Mesodermal cell (in vitro differentiated cells): ENCODE measurements at regions not wholly inside any gene's neighbourhood (a gene's known extent, or its start where the extent isn't known, plus 50 kb on each side); places are given as distances from the start of the nearest gene placed in this dataset.

Experiments used
- H3K27ac ChIP-seq: 2 replicates; pipeline ENCODE4 v1.7.0; 2013; ENCODE audit warnings: mild to moderate bottlenecking, low read depth, low read length, moderate library complexity; ENCODE audit not compliant: severe bottlenecking
- H3K36me3 ChIP-seq: 2 replicates; pipeline ENCODE4 v1.7.1; 2013; ENCODE audit warnings: mild to moderate bottlenecking, low read length, moderate library complexity; ENCODE audit not compliant: control insufficient read depth, insufficient read depth
- H3K4me1 ChIP-seq: one replicate; pipeline ENCODE4 v1.7.1; 2013; ENCODE audit warnings: mild to moderate bottlenecking, low read length; ENCODE audit not compliant: insufficient read depth, control insufficient read depth, poor library complexity, severe bottlenecking
- H3K4me3 ChIP-seq: 2 replicates; pipeline ENCODE4 v1.7.0; 2013; ENCODE audit warnings: low read length, control low read depth, mild to moderate bottlenecking; ENCODE audit not compliant: insufficient read depth, poor library complexity, severe bottlenecking; ENCODE audit errors: extremely low read depth
- H3K9me3 ChIP-seq: 2 replicates; pipeline ENCODE4 v1.7.1; 2013; ENCODE audit warnings: mild to moderate bottlenecking, low read length, moderate library complexity; ENCODE audit not compliant: control insufficient read depth
- WGBS, 2 experiments: methylation state at CpG; one replicate each; pipeline ENCODE4 v1.1.5; 2013; ENCODE audit warnings: missing lambda C conversion rate in 2 of 2; ENCODE audit not compliant: insufficient coverage in 2 of 2; 5-methylcytosine and 5-hydroxymethylcytosine counted together

GRCh38 chr1:25055961-25056360 is 125.9 kb upstream of the RUNX3 start:
- H3K4me3 ChIP-seq, result no peak overlapping the region
- H3K27ac ChIP-seq, result no peak overlapping the region
- H3K9me3 ChIP-seq, result no peaks in the 10 kb centered on the region
- H3K36me3 ChIP-seq, result no peaks in the 10 kb centered on the region
- H3K4me1 ChIP-seq, result no peaks in the 10 kb centered on the region
- WGBS, 2 experiments, result 85 to 91% methylated on average over 4 to 5 of the region's 5 CpGs

- no peak overlapping the region for H3K4me3 ChIP-seq
Observed at GRCh38 chr1:25055324-25055780, 125.3 kb upstream of the RUNX3 start.

GRCh38 chr1:25054526-25055323 is 124.6 kb upstream of the RUNX3 start:
- WGBS, 2 experiments, result 72 to 73% methylated on average over 11 to 14 of the region's 15 CpGs
- Histone ChIP-seq H3K36me3 (no peaks in the 10 kb centered on the region), H3K4me3 (no peak overlapping the region), H3K4me1 (no peaks in the 10 kb centered on the region), H3K9me3 (no peaks in the 10 kb centered on the region), H3K27ac (no peak overlapping the region)

More at GRCh38 chr1:25055324-25055780, 125.3 kb upstream of the RUNX3 start:
- Histone ChIP-seq H3K27ac (no peak overlapping the region), H3K9me3 (no peaks in the 10 kb centered on the region), H3K36me3 (no peaks in the 10 kb centered on the region), H3K4me1 (no peaks in the 10 kb centered on the region)
- WGBS, 2 experiments, result 74 to 88% methylated on average over 7 to 8 of the region's 13 CpGs

- WGBS, 2 experiments, result 90 to 99% methylated on average over 10 of the region's 12 CpGs
- Histone ChIP-seq H3K27ac (no peak overlapping the region), H3K36me3 (no peaks in the 10 kb centered on the region), H3K4me3 (no peak overlapping the region), H3K4me1 (no peaks in the 10 kb centered on the region), H3K9me3 (no peaks in the 10 kb centered on the region)
Observed at GRCh38 chr1:25053576-25054250, 123.6 kb upstream of the RUNX3 start.

GRCh38 chr1:25051906-25052305 is 121.8 kb upstream of the RUNX3 start:
- Histone ChIP-seq H3K4me3 (no peak overlapping the region), H3K4me1 (no peaks in the 10 kb centered on the region), H3K36me3 (no peaks in the 10 kb centered on the region), H3K9me3 (no peaks in the 10 kb centered on the region), H3K27ac (no peak overlapping the region)
- WGBS, 2 experiments, result 74 to 77% methylated on average over 10 to 11 of the region's 12 CpGs

- Histone ChIP-seq H3K4me1 (no peaks in the 10 kb centered on the region), H3K27ac (no peak overlapping the region), H3K9me3 (no peaks in the 10 kb centered on the region), H3K36me3 (no peaks in the 10 kb centered on the region), H3K4me3 (no peak overlapping the region)
- WGBS, 2 experiments, result 90% methylated on average over 5 of the region's 6 CpGs
Observed at GRCh38 chr1:25051504-25051903, 121.4 kb upstream of the RUNX3 start.

GRCh38 chr1:25050165-25050564 is 120.1 kb upstream of the RUNX3 start:
- Histone ChIP-seq H3K4me1 (no peaks in the 10 kb centered on the region), H3K9me3 (no peaks in the 10 kb centered on the region), H3K4me3 (no peak overlapping the region), H3K36me3 (no peaks in the 10 kb centered on the region), H3K27ac (no peak overlapping the region)
- WGBS, 2 experiments, result 93% methylated on average over 8 of the region's 8 CpGs; no CpG with 5 or more reads in 1 of the 2 experiments

- WGBS, 2 experiments, result 100% methylated on average over 1 of the region's 2 CpGs; no CpG with 5 or more reads in 1 of the 2 experiments
- Histone ChIP-seq H3K4me1 (no peaks in the 10 kb centered on the region), H3K27ac (no peak overlapping the region), H3K4me3 (no peak overlapping the region), H3K9me3 (no peaks in the 10 kb centered on the region), H3K36me3 (no peaks in the 10 kb centered on the region)
Observed at GRCh38 chr1:25049190-25049589, 119.1 kb upstream of the RUNX3 start.

GRCh38 chr1:25048728-25049127 is 118.7 kb upstream of the RUNX3 start:
- H3K27ac ChIP-seq, result no peak overlapping the region
- H3K9me3 ChIP-seq, result peaks cover 1% of the 10 kb centered on the region
- no peaks in the 10 kb centered on the region for H3K4me1 ChIP-seq
- WGBS, 2 experiments, result 82 to 89% methylated on average over 5 to 6 of the region's 6 CpGs
- no peak overlapping the region for H3K4me3 ChIP-seq
- H3K36me3 ChIP-seq, result no peaks in the 10 kb centered on the region

- no peak overlapping the region for H3K27ac ChIP-seq
- peaks cover 8% of the 10 kb centered on the region for H3K9me3 ChIP-seq
- no peaks in the 10 kb centered on the region for H3K4me1 ChIP-seq
- WGBS, 2 experiments, result 77 to 82% methylated on average over 8 to 10 of the region's 11 CpGs
- no peak overlapping the region for H3K4me3 ChIP-seq
- no peaks in the 10 kb centered on the region for H3K36me3 ChIP-seq
Observed at GRCh38 chr1:25047506-25048240, 117.6 kb upstream of the RUNX3 start.
